Activated CD8-positive, alpha-beta memory T cell treated with anti-CD3 and anti-CD28 coated beads, Interleukin-2, amount 10 ng/mL, durations not matched to agents 7 days and 5 days (primary cell): ENCODE measurements at regions not wholly inside any gene's neighbourhood (a gene's known extent, or its start where the extent isn't known, plus 50 kb on each side); places are given as distances from the start of the nearest gene placed in this dataset.

Experiments used
- ATAC-seq: fragments of 150-1000 bp; cut with Tn5 transposase; one replicate; pipeline ENCODE4 v1.10.0; 2021; ENCODE audit warnings: moderate library complexity
- CTCF ChIA-PET: fragments of 350-600 bp; sonication (Branson Sonifier 250); formaldehyde crosslinking; loops from one replicate; lab custom pipeline; 2021; ENCODE audit warnings: antibody characterized with exemption; lab: Charles Lee
- DNase-seq: peaks from one replicate; pipeline ENCODE4 v3.0.0-alpha.2; 2020
- H3K27ac Mint-ChIP-seq: one replicate; pipeline ENCODE4 v1.8.0; 2021; ENCODE audit warnings: mild to moderate bottlenecking, mixed read lengths
- H3K27me3 Mint-ChIP-seq: one replicate; pipeline ENCODE4 v1.8.0; 2021; ENCODE audit warnings: mixed read lengths
- H3K36me3 Mint-ChIP-seq: one replicate; pipeline ENCODE4 v1.8.0; 2021; ENCODE audit warnings: mild to moderate bottlenecking, mixed read lengths
- H3K4me1 Mint-ChIP-seq: one replicate; pipeline ENCODE4 v1.8.0; 2021; ENCODE audit warnings: mixed read lengths
- H3K4me3 Mint-ChIP-seq: one replicate; pipeline ENCODE4 v1.8.0; 2021; ENCODE audit warnings: mild to moderate bottlenecking, moderate library complexity, mixed read lengths
- H3K9me3 Mint-ChIP-seq: one replicate; pipeline ENCODE4 v1.8.0; 2022; ENCODE audit warnings: low read depth, mixed read lengths

DNA sequence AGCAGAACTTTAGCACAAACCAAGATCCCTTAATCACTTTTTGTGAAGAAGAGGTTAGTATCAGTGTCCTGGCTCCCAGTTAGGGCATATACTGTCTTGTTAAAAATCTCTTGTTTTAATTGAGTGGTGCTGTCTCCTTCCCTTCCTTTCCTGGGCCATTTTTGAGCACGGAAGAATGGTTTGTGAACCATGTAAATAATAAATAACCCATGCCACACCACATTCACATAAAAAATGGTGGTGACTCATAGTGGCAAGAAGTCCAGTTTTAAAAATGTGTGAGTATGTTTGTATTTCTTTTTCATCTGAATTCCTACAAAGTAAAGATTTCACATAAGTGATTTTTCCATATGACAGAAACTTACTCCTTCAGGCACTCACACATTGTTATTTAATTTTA, 59.1 kb upstream of the SPRED1 start:
- Mint-ChIP-seq H3K27me3 (peaks cover 33% of the 10 kb centered on the region), H3K4me3 (no peak overlapping the region), H3K4me1 (no peaks in the 10 kb centered on the region), H3K9me3 (no peaks in the 10 kb centered on the region), H3K27ac (no peak overlapping the region), H3K36me3 (no peaks in the 10 kb centered on the region)
- no peak for DNase-seq
- ATAC-seq = no peak
- CTCF ChIA-PET = no interaction called here

DNA sequence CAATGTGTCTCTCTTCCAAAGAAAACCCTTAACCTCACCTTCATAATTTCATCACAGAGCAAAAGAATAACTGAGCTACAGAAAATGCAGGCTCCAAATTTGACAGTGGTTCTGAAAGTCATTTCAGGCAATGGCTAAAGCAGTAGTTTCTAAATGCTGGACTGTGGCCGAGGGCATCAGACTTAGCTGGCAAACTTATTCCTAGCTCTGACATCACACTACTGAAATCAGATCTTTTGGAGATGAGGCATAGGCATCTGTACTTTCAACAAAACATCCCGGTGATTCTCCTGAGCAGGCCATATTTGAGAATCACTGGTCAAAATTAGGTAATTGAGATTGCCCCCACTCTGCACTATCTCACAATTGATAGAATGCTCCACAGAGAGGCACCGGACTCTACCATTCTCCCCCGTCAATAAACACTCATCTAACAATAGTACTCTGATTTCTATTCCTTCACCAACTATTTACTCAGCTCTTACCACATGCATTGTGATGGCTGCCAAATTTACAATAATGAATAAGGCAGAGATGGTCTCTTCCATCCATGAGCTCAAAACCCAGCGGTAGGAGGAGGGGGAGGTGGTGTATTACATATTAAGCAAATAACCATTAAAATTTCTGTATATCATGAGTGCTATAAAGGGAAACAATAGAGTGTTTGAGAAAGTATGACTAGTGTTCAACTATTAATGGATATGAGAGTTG, 57.3 kb upstream of the SPRED1 start:
- CTCF ChIA-PET = no interaction called here
- no peak for DNase-seq
- Mint-ChIP-seq H3K36me3 (no peaks in the 10 kb centered on the region), H3K4me3 (no peak overlapping the region), H3K27ac (no peak overlapping the region), H3K27me3 (peaks cover 33% of the 10 kb centered on the region), H3K4me1 (no peaks in the 10 kb centered on the region), H3K9me3 (no peaks in the 10 kb centered on the region)
- ATAC-seq = no peak

DNA sequence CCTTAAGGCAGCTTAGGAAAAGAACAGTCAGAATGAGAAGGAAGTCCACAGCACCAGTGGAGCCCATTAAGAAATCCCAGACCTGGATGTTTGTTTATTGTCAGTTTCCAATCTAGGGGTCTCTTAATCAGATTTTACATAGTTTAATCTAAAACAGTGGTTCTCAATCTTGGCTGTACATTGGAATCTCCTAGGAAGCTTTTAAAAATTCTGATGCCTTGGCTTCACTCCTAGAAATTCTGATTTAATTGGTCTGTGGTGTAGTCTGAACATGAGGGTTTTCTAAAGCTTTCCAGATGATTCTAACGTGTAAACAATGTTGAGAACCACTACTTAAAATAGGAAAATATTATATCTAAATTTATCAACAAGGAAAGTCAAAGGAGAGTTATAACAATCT, 56.6 kb upstream of the SPRED1 start:
- H3K9me3 Mint-ChIP-seq = no peaks in the 10 kb centered on the region
- CTCF ChIA-PET = no interaction called here
- H3K4me3 Mint-ChIP-seq = no peak overlapping the region
- no peak for DNase-seq
- H3K27me3 Mint-ChIP-seq = peaks cover 32% of the 10 kb centered on the region
- H3K27ac Mint-ChIP-seq = no peak overlapping the region
- H3K4me1 Mint-ChIP-seq = no peaks in the 10 kb centered on the region
- no peak for ATAC-seq
- no peaks in the 10 kb centered on the region for H3K36me3 Mint-ChIP-seq

DNA sequence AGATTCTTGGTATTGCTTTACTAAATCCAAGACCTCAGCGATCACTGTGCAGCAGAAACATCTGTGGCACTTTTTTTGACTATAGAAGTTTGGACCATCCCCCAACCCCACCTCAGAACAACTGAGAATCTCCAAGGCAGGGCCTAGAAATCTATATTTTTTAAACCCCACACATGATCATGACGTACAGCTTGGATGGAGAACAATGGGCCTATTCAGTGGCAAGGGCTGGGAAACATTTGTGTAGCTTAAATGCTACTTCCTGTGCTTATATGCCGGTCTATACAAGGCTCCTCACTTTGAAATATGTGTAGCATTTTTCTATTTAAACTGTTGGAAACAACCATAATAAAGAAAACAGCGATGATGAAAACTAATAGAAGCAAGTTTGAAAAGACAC, 55.1 kb upstream of the SPRED1 start:
- no peak overlapping the region for H3K27ac Mint-ChIP-seq
- CTCF ChIA-PET = no interaction called here
- H3K27me3 Mint-ChIP-seq = peaks cover 31% of the 10 kb centered on the region
- no peak for DNase-seq
- no peak overlapping the region for H3K4me3 Mint-ChIP-seq
- H3K4me1 Mint-ChIP-seq = no peaks in the 10 kb centered on the region
- ATAC-seq = no peak
- H3K9me3 Mint-ChIP-seq = no peaks in the 10 kb centered on the region
- no peaks in the 10 kb centered on the region for H3K36me3 Mint-ChIP-seq

DNA sequence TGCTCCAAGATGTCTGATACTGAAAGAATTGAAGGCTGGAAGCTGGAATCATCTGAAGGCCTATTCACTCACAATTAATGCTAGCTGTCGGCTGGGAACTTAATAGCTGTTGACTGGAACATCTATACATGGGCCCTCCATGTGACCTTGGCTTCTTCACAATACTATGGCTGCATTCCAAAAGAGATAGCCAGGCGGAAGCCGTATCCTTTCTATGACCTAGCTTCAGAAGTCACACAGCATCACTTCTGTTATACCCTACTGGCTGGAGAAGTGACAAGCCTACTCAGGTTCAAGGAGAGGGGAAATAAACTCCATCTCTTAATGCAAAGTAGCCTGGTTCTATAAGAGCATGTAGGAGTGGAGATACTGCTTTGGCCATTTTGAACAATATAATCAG, 50.9 kb upstream of the SPRED1 start:
- no peaks in the 10 kb centered on the region for H3K9me3 Mint-ChIP-seq
- no peak for ATAC-seq
- H3K4me1 Mint-ChIP-seq = no peaks in the 10 kb centered on the region
- H3K4me3 Mint-ChIP-seq = no peak overlapping the region
- no peak for DNase-seq
- CTCF ChIA-PET = no interaction called here
- peaks cover 45% of the 10 kb centered on the region for H3K27me3 Mint-ChIP-seq
- no peaks in the 10 kb centered on the region for H3K36me3 Mint-ChIP-seq
- H3K27ac Mint-ChIP-seq = no peak overlapping the region

DNA sequence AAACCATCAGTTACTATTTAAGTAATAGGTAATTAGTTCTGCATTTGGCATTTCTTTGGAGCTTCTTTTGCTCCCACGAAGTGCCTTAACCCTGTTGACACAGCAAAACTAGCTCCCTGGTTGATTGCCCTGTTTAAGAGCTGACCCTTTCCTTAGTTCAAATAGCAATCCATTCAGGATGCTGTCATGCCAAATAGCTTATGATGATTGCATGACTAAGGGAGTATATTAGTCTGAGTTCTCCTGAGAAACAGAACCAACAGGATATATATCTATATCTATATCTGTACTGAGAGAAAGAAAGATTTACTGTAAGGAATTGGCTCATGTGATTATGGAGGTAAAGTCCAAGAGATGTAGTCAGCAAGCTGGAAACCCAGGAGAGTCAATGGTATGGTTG, 50.3 kb upstream of the SPRED1 start:
- Mint-ChIP-seq H3K36me3 (no peaks in the 10 kb centered on the region), H3K27me3 (peaks cover 47% of the 10 kb centered on the region), H3K27ac (no peak overlapping the region), H3K4me1 (no peaks in the 10 kb centered on the region), H3K4me3 (no peak overlapping the region), H3K9me3 (no peaks in the 10 kb centered on the region)
- CTCF ChIA-PET = no interaction called here
- no peak for ATAC-seq
- no peak for DNase-seq
